Femur (tissue), 1 donor: ENCODE measurements at regions not wholly inside any gene's neighbourhood (a gene's known extent, or its start where the extent isn't known, plus 50 kb on each side); places are given as distances from the start of the nearest gene placed in this dataset.

ENCODE experiments used
- DNase-seq: peaks from one replicate; pipeline ENCODE4 v3.0.0-alpha.2; 2017

- no peak for DNase-seq
These were observed 128.1 kb upstream of the RXFP2 start for GRCh38 chr13:31611214-31611613.

GRCh38 chr13:31614073-31614472 is 125.3 kb upstream of the RXFP2 start:
- DNase-seq: no peak

GRCh38 chr13:31614704-31615103 is 124.6 kb upstream of the RXFP2 start:
- no peak for DNase-seq

GRCh38 chr13:31625115-31625514 is 114.2 kb upstream of the RXFP2 start:
- DNase-seq: no peak

- no peak for DNase-seq
These were observed 112.1 kb upstream of the RXFP2 start for GRCh38 chr13:31627097-31627845.

GRCh38 chr13:31629085-31629780 is 110.1 kb upstream of the RXFP2 start:
- DNase-seq: peak; percentile 28

- DNase-seq: no peak
These were observed 108.3 kb upstream of the RXFP2 start for GRCh38 chr13:31631071-31631470.

- no peak for DNase-seq
These were observed 107.6 kb upstream of the RXFP2 start for GRCh38 chr13:31631746-31632145.

- no peak for DNase-seq
These were observed 100.7 kb upstream of the RXFP2 start for GRCh38 chr13:31638577-31638976.

GRCh38 chr13:31639443-31640163 is 99.7 kb upstream of the RXFP2 start:
- DNase-seq: no peak

GRCh38 chr13:31649766-31650165 is 89.6 kb upstream of the RXFP2 start:
- no peak for DNase-seq

- DNase-seq: no peak
These were observed 85.6 kb upstream of the RXFP2 start for GRCh38 chr13:31653730-31654129.

GRCh38 chr13:31663880-31664585 is 75.3 kb upstream of the RXFP2 start:
- no peak for DNase-seq

- DNase-seq: no peak
These were observed 68.3 kb upstream of the RXFP2 start for GRCh38 chr13:31670831-31671617.

- no peak for DNase-seq
These were observed 65.3 kb upstream of the RXFP2 start for GRCh38 chr13:31674051-31674450.

- no peak for DNase-seq
These were observed 63.8 kb upstream of the RXFP2 start for GRCh38 chr13:31675440-31675953.

GRCh38 chr13:31681133-31681532 is 58.2 kb upstream of the RXFP2 start:
- DNase-seq: no peak

GRCh38 chr13:31684466-31684865 is 54.9 kb upstream of the RXFP2 start:
- DNase-seq: no peak

GRCh38 chr13:31686670-31687425 is 52.5 kb upstream of the RXFP2 start:
- no peak for DNase-seq
